Activated T-cell treated with anti-CD3 and anti-CD28 coated beads, Interleukin-2, amount 50 U/mL, for 48 hours (primary cell): ENCODE measurements at regions not wholly inside any gene's neighbourhood (a gene's known extent, or its start where the extent isn't known, plus 50 kb on each side); places are given as distances from the start of the nearest gene placed in this dataset.
A peak's percentile ranks its signal among the peaks of the same experiment; 100 is the strongest.
"Not testable (repeated sequence)": the region's sequence is repeated elsewhere in the genome, so short reads cannot be mapped to it uniquely, and the experiment has no call there.

Source experiments
- DNase-seq, 2 experiments: peaks; one replicate each; pipeline ENCODE4 v3.0.0-alpha.2; 2020

- no peak for DNase-seq
Observed at GRCh38 chr2:176822060-176822459, 390.5 kb upstream of the HNRNPA3 start.

DNA sequence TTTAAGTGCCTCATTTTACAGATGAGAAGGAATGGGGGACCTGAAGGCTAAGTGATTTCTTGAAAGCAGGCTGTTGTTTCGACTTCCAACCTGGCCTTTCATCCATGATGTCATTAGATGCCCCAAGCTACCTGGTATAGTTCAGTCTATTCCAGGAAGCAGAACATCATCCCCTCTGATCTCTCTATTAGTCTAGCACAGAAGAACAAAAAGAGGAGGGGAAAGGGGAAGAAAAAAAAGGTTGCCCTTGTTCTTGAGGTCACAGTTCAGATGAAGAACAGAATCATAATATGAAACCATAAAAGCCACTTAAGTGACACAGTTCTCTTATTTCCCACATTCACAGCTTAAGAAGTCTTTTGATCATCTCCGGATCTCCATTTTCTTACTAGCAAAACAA, 386.2 kb upstream of the HNRNPA3 start:
- DNase-seq, result no peak

GRCh38 chr2:176826984-176827668, 385.5 kb upstream of the HNRNPA3 start:
- DNase-seq, result peak; percentile 73 to 79

DNA sequence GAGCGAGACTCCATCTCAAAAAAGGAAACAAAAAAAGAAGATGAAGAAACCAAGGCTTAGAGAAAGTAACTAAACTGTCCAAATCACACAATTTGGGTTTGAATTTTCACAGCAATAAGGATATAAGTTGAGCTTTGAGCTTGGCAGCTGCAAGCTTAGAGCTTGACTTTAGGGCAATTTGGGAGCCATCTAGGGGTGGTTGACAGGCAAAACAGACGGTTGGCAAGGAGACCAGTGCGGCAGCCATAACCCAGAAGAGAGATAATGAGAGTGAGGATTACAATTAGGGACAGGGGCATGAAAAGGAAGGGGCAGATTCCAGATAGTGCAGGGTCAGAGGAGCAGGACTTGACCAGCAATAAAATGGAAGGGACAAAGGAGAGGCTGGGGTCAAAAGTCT, 382.2 kb upstream of the HNRNPA3 start:
- DNase-seq, result no peak

GRCh38 chr2:176832086-176832485, 380.5 kb upstream of the HNRNPA3 start:
- no peak for DNase-seq

- no peak for DNase-seq
Observed at GRCh38 chr2:176833671-176834070, 378.9 kb upstream of the HNRNPA3 start.

GRCh38 chr2:176834226-176834625, 378.4 kb upstream of the HNRNPA3 start:
- no peak for DNase-seq

DNA sequence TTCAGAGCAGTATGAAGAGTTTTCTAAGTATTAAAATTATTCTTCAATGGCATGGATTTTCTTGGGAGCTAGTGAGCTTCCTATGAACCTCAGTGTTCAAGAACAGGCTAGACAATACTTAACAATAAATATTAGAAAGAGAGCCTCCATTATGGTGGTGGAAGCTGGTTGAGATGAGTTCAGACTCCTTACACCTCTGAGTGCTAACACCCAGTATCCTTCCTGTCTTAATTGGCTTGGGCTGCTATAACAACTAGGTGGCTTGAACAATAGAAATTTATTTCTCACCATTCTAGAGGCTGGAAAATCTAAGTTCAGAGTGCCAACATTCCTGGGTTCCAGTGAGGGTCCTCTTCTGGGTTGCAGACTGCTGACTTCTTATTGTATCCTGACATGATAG, 369.4 kb upstream of the HNRNPA3 start:
- DNase-seq, result no peak

DNA sequence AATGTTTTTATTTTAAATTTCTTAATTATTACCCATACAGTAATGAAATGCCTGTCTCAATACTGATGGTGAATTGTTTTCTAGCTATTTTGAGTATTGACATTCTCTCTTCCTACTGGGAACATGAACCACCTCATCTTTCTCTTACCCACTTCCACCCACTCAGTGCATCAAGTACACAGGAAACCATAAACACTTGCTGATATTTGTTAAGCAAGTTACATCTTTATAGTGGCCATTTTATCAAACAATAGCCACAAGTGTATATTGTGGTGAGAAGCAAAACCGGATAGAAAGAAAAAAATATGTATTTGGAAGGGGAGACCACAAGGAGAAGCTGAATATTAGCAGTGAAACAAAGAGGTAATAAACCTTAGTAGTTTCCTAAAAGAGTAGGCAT, 368.1 kb upstream of the HNRNPA3 start:
- DNase-seq, result no peak

- no peak for DNase-seq
Observed at GRCh38 chr2:176845718-176846117, 366.9 kb upstream of the HNRNPA3 start.

DNA sequence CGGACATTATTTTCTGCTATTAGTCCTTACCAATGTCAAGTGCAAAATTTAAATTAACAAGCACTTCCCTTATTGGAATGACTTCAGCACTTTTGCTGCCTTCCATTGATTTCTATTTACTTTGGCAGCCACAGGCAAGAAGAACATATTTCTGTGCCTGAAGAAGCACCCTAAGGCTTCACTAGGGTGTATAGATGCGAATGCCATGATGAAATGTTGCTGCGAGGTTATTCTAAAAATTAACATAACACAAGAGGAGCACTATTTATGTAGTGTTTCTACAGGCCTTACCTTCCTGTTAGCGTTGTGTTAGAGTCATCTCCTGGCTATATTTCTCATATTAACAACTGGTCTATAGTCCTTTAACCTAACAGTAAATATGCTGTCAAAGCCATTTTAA, 365.0 kb upstream of the HNRNPA3 start:
- DNase-seq, result no peak

- no peak for DNase-seq
Observed at GRCh38 chr2:176848844-176849243, 363.8 kb upstream of the HNRNPA3 start.

DNA sequence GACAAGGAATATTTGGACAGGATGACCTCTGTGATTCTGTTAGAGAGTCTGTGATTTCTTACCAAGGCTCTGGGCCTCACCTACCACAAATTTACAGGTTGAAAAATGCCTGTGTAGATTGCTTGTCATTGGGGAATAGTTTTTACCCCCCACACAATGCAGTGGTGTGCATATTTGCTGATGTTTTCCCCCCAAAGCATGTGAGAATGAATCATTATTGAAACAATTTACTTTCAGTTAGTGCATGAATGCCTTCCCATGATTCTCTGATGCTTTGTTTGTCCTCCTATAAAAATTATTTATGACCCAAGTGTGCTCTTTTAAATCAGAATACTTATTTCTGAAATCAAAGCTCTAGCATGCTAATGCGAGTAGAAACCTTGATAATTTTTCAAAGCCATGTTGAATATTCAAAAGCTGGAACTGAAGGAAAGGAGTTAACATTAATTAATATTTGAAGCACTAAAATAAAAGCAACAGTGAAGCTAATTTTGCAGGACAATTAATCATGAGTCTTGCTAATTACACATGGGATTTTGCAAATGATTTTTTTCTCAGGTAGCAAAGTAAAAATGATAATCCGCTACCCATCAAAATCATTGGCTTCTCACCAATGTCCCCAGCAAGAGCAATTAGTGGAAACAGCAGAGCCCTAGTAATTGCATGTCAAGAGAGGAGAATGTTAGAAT, 361.2 kb upstream of the HNRNPA3 start:
- no peak for DNase-seq

DNA sequence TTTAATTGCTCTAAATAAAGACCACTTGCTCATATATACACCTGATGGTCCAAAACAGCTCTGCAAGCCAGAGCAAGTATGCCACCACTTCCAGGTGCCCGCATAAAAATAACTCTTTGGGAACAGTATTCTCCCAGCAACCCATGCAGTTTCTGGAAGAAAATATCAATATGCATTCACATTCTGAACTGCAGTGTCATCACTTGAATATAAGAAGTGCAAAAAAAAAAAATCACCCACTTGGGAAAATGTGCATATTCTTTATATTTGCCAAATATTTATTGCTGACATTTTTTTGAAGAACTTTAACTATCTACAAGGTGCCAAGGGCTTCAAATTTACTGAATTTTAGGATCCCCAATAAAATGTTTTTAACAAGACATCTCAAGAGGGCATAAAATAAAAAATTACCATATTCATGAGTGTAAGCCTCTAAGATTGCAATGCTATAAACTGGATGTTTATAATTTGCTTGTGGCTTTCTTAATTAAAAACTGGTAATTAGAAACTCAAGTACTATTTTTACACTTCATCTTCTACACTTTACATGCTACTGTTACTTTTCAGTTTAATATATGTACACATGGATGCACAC, 360.6 kb upstream of the HNRNPA3 start:
- DNase-seq, result no peak

- DNase-seq, result no peak
Observed at GRCh38 chr2:176852667-176853066, 359.9 kb upstream of the HNRNPA3 start.

GRCh38 chr2:176854062-176854461, 358.5 kb upstream of the HNRNPA3 start:
- no peak for DNase-seq

- no peak for DNase-seq
Observed at GRCh38 chr2:176854878-176855277, 357.7 kb upstream of the HNRNPA3 start.

- DNase-seq, result no peak
Observed at GRCh38 chr2:176856683-176857082, 355.9 kb upstream of the HNRNPA3 start.

DNA sequence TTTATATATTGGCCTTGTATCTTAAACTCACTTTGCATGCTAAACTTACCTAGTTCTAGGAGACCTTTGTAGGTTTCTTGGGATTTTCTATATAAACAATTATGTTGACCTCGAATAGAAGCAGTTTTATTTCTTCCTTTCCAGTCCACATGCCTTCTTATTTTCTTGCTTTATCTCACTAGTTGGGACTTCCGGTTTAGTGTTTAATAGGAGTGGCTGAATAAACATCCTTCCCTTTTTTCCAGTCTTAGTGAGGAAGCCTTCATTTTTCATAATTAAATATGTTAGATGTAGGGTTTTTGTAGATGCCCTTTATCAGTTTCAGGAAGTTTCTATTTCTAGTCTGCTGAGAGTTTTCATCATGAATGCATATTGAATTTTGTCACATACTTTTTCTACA, 347.3 kb upstream of the HNRNPA3 start:
- no peak for DNase-seq

GRCh38 chr2:176872406-176872805, 340.2 kb upstream of the HNRNPA3 start:
- no peak for DNase-seq

GRCh38 chr2:176873403-176873802, 339.2 kb upstream of the HNRNPA3 start:
- no peak for DNase-seq

GRCh38 chr2:176876493-176877103, 336.0 kb upstream of the HNRNPA3 start:
- no peak for DNase-seq

- no peak for DNase-seq
Observed at GRCh38 chr2:176879426-176879995, 333.1 kb upstream of the HNRNPA3 start.

DNA sequence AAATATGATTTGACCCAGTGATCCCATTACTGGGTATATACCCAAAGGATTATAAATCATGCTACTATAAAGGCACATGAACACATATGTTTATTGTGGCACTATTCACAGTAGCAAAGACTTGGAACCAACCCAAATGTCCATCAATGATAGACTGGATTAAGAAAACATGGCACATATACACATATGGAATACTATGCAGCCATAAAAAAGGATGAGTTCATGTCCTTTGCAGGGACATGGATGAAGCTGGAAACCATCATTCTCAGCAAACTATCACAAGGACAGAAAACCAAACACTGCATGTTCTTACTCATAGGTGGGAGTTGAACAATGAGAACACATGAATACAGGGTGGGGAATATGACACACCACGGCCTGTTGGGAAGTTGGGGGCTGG, 330.5 kb upstream of the HNRNPA3 start:
- not testable (repeated sequence) for DNase-seq
